GM23338 (cell line): ENCODE measurements at regions not wholly inside any gene's neighbourhood (a gene's known extent, or its start where the extent isn't known, plus 50 kb on each side); places are given as distances from the start of the nearest gene placed in this dataset.
A peak's percentile ranks its signal among the peaks of the same experiment; 100 is the strongest.

ENCODE experiments used
- ATAC-seq: fragments of 200-7000 bp; cut with Tn5 transposase; 3 replicates; pipeline ENCODE4 v1.9.1; 2020
- DNase-seq: peaks from one replicate; pipeline ENCODE4 v3.0.0-alpha.2; 2015; ENCODE audit warnings: low spot score
- H2AFZ ChIP-seq: fragments of 200-600 bp; sonication (generic); 2 replicates; pipeline ENCODE4 v1.8.0; 2016; ENCODE audit warnings: antibody characterized with exemption, mild to moderate bottlenecking, moderate library complexity
- H3F3A ChIP-seq: fragments of 200-600 bp; sonication (generic); replicated peaks from 2 replicates; pipeline ENCODE4 v1.8.0; 2017; ENCODE audit warnings: antibody characterized with exemption, mixed run types, low read depth
- H3K27ac ChIP-seq: fragments of 200-600 bp; sonication (generic); 2 replicates; pipeline ENCODE4 v1.6.1; 2016; ENCODE audit warnings: low read depth
- H3K27me3 ChIP-seq: fragments of 200-600 bp; sonication (generic); 2 replicates; pipeline ENCODE4 v1.8.0; 2016; ENCODE audit warnings: mild to moderate bottlenecking, mixed run types, moderate library complexity; ENCODE audit not compliant: insufficient read depth
- H3K36me3 ChIP-seq: fragments of 200-600 bp; sonication (generic); 2 replicates; pipeline ENCODE4 v1.8.0; 2016; ENCODE audit warnings: mild to moderate bottlenecking; ENCODE audit not compliant: insufficient read depth
- H3K4me1 ChIP-seq: fragments of 200-600 bp; sonication (generic); 2 replicates; pipeline ENCODE4 v1.8.0; 2016; ENCODE audit warnings: mild to moderate bottlenecking, moderate library complexity; ENCODE audit not compliant: insufficient read depth
- H3K4me2 ChIP-seq: fragments of 200-600 bp; sonication (generic); 2 replicates; pipeline ENCODE4 v1.7.1; 2017; ENCODE audit warnings: mixed run types
- H3K4me3 ChIP-seq: fragments of 200-600 bp; sonication (generic); 2 replicates; pipeline ENCODE4 v1.6.1; 2016; ENCODE audit warnings: mixed run types
- H3K79me2 ChIP-seq: fragments of 200-600 bp; sonication (generic); replicated peaks from 2 replicates; pipeline ENCODE4 v1.8.0; 2017; ENCODE audit warnings: mild to moderate bottlenecking; ENCODE audit not compliant: insufficient read depth
- H3K9me2 ChIP-seq: fragments of 200-600 bp; sonication (generic); 2 replicates; pipeline ENCODE4 v1.8.0; 2017; ENCODE audit not compliant: insufficient read depth
- H4K20me1 ChIP-seq: fragments of 200-600 bp; sonication (generic); replicated peaks from 2 replicates; pipeline ENCODE4 v1.8.0; 2017; ENCODE audit warnings: mild to moderate bottlenecking; ENCODE audit not compliant: insufficient read depth
- H3K27ac Mint-ChIP-seq: 2 replicates; pipeline ENCODE4 v1.8.0; 2020; ENCODE audit warnings: inconsistent platforms, mild to moderate bottlenecking, moderate library complexity, mixed read lengths
- H3K27me3 Mint-ChIP-seq: 3 replicates; pipeline ENCODE4 v1.8.0; 2022; ENCODE audit warnings: low read depth, mild to moderate bottlenecking, moderate library complexity, mixed read lengths, inconsistent platforms; ENCODE audit not compliant: insufficient read depth, poor library complexity
- H3K36me3 Mint-ChIP-seq: 3 replicates; pipeline ENCODE4 v1.8.0; 2021; ENCODE audit warnings: low read depth, mild to moderate bottlenecking, inconsistent platforms, moderate library complexity, mixed read lengths
- H3K4me1 Mint-ChIP-seq: 3 replicates; pipeline ENCODE4 v1.8.0; 2020; ENCODE audit warnings: mild to moderate bottlenecking, inconsistent platforms, mixed read lengths
- H3K4me3 Mint-ChIP-seq: 3 replicates; pipeline ENCODE4 v1.8.0; 2021; ENCODE audit warnings: moderate library complexity, mild to moderate bottlenecking, inconsistent platforms, mixed read lengths
- H3K9me3 Mint-ChIP-seq: 3 replicates; pipeline ENCODE4 v1.8.0; 2020; ENCODE audit warnings: moderate library complexity, mild to moderate bottlenecking, inconsistent platforms, mixed read lengths
- CREB1 ChIP-seq: fragments of 250-450 bp; sonication (Bioruptor Pico); IDR thresholded peaks from 2 replicates; pipeline ENCODE4 v1.5.0; 2020; ENCODE audit warnings: low read depth, mild to moderate bottlenecking, moderate library complexity
- EZH2 ChIP-seq: fragments of 200-600 bp; sonication (generic); IDR thresholded peaks from one replicate; pipeline ENCODE4 v1.8.0; 2017; ENCODE audit warnings: antibody characterized with exemption, mild to moderate bottlenecking, low read depth; ENCODE audit not compliant: unreplicated experiment
- EZH2phosphoT487 ChIP-seq: fragments of 200-600 bp; sonication (generic); IDR thresholded peaks from one replicate; pipeline ENCODE4 v1.8.1; 2018; ENCODE audit warnings: antibody characterized with exemption; ENCODE audit not compliant: unreplicated experiment
- JUNB ChIP-seq: IDR thresholded peaks from one replicate; pipeline ENCODE4 v1.6.1; 2016; ENCODE audit warnings: antibody characterized with exemption; ENCODE audit not compliant: unreplicated experiment
- NANOG ChIP-seq: IDR thresholded peaks from 2 replicates; pipeline ENCODE4 v1.6.1; 2016; ENCODE audit warnings: antibody characterized with exemption, borderline replicate concordance
- POLR2AphosphoS5 ChIP-seq: IDR thresholded peaks from 2 replicates; pipeline ENCODE4 v1.6.1; 2016; ENCODE audit warnings: antibody characterized with exemption, low read depth
- STAT1 ChIP-seq: IDR thresholded peaks from one replicate; pipeline ENCODE4 v1.6.1; 2016; ENCODE audit warnings: antibody characterized with exemption; ENCODE audit not compliant: unreplicated experiment
- ZNF114 ChIP-seq: fragments of 250-450 bp; sonication (Bioruptor Pico); IDR thresholded peaks from 2 replicates; pipeline ENCODE4 v1.5.0; 2020; ENCODE audit warnings: mild to moderate bottlenecking, moderate library complexity
- ZNF331 ChIP-seq: fragments of 250-450 bp; sonication (Bioruptor Pico); IDR thresholded peaks from 2 replicates; pipeline ENCODE4 v1.5.0; 2020; ENCODE audit warnings: low read depth, mild to moderate bottlenecking, moderate library complexity
- TF ChIP-seq, protein P1 (sequence below): IDR thresholded peaks from 2 replicates; pipeline ENCODE4 v1.6.1; 2016; ENCODE audit warnings: antibody characterized with exemption
- TF ChIP-seq, protein P2 (sequence below): fragments of 250-450 bp; sonication (Bioruptor Pico); IDR thresholded peaks from 2 replicates; pipeline ENCODE4 v1.5.0; 2020; ENCODE audit warnings: mild to moderate bottlenecking, moderate library complexity
- TF ChIP-seq, protein P3 (sequence below), 2 experiments: fragments of 200-600 bp in 1 of 2; sonication (generic) in 1 of 2; conservative IDR thresholded peaks; 2 replicates each; pipeline versions ENCODE4 v1.5.1 to v1.6.1; 2016 to 2017; ENCODE audit warnings: antibody characterized with exemption in 2 of 2, low read depth in 2 of 2, mild to moderate bottlenecking in 2 of 2, moderate library complexity in 1 of 2
- TF ChIP-seq, protein P4 (sequence below): IDR thresholded peaks from one replicate; pipeline ENCODE4 v1.6.1; 2018; ENCODE audit warnings: antibody characterized with exemption; ENCODE audit not compliant: unreplicated experiment

DNA sequence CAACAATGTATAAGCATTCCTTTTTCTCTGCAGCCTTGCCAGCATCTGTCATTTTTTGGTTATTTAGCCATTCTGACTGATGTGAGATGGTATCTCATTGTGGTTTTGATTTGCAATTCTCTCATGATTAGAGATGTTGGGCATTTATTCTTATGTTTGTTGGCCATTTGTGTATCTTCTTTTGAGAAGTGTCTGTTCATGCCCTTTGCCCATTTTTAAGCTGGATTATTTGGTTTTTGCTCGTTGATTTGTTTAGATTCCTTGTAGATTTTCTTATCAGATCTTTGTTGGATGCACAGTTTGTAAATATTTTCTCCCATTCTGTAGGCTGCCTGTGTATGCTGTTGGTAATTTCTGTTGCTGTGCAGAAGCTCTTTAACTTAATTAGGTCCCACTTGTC is 259.6 kb upstream of the SESN3 start (continued):
- TF ChIP-seq, protein P1, sequence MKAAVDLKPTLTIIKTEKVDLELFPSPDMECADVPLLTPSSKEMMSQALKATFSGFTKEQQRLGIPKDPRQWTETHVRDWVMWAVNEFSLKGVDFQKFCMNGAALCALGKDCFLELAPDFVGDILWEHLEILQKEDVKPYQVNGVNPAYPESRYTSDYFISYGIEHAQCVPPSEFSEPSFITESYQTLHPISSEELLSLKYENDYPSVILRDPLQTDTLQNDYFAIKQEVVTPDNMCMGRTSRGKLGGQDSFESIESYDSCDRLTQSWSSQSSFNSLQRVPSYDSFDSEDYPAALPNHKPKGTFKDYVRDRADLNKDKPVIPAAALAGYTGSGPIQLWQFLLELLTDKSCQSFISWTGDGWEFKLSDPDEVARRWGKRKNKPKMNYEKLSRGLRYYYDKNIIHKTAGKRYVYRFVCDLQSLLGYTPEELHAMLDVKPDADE: no peak
- TF ChIP-seq STAT1: no peak

DNA sequence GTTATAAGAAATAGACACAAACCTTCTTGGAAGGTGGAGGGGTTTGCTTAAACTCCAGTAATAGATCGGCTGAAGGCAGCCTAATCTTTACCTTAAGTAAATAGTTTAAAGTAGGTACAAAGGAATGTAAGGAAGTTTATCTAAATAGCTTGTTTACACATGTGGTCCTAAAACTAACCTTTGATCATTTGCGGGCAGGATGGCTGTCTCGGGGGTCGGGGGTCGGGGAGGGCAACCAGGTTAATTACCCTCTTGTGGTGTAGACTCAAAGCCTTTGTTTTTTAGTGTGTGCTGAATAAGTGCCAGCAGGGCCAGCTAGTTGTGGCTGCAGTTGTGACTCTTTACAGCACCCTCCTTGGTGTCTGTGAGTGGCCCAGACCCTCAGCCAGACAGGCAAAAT is 256.9 kb upstream of the SESN3 start:
- H3K4me3 ChIP-seq: no peak overlapping the region
- peaks cover 10% of the 10 kb centered on the region for H3K36me3 Mint-ChIP-seq
- 0 out of 2 replicates have a peak overlapping the region, but pooled peaks have one; percentile 53 for H3K4me2 ChIP-seq
- no peak for TF ChIP-seq ZNF114 (CRISPR knock-in tag)
- no peak for TF ChIP-seq STAT1
- TF ChIP-seq NANOG: no peak
- no peak for TF ChIP-seq POLR2AphosphoS5
- TF ChIP-seq EZH2phosphoT487: no peak
- TF ChIP-seq, protein P2, sequence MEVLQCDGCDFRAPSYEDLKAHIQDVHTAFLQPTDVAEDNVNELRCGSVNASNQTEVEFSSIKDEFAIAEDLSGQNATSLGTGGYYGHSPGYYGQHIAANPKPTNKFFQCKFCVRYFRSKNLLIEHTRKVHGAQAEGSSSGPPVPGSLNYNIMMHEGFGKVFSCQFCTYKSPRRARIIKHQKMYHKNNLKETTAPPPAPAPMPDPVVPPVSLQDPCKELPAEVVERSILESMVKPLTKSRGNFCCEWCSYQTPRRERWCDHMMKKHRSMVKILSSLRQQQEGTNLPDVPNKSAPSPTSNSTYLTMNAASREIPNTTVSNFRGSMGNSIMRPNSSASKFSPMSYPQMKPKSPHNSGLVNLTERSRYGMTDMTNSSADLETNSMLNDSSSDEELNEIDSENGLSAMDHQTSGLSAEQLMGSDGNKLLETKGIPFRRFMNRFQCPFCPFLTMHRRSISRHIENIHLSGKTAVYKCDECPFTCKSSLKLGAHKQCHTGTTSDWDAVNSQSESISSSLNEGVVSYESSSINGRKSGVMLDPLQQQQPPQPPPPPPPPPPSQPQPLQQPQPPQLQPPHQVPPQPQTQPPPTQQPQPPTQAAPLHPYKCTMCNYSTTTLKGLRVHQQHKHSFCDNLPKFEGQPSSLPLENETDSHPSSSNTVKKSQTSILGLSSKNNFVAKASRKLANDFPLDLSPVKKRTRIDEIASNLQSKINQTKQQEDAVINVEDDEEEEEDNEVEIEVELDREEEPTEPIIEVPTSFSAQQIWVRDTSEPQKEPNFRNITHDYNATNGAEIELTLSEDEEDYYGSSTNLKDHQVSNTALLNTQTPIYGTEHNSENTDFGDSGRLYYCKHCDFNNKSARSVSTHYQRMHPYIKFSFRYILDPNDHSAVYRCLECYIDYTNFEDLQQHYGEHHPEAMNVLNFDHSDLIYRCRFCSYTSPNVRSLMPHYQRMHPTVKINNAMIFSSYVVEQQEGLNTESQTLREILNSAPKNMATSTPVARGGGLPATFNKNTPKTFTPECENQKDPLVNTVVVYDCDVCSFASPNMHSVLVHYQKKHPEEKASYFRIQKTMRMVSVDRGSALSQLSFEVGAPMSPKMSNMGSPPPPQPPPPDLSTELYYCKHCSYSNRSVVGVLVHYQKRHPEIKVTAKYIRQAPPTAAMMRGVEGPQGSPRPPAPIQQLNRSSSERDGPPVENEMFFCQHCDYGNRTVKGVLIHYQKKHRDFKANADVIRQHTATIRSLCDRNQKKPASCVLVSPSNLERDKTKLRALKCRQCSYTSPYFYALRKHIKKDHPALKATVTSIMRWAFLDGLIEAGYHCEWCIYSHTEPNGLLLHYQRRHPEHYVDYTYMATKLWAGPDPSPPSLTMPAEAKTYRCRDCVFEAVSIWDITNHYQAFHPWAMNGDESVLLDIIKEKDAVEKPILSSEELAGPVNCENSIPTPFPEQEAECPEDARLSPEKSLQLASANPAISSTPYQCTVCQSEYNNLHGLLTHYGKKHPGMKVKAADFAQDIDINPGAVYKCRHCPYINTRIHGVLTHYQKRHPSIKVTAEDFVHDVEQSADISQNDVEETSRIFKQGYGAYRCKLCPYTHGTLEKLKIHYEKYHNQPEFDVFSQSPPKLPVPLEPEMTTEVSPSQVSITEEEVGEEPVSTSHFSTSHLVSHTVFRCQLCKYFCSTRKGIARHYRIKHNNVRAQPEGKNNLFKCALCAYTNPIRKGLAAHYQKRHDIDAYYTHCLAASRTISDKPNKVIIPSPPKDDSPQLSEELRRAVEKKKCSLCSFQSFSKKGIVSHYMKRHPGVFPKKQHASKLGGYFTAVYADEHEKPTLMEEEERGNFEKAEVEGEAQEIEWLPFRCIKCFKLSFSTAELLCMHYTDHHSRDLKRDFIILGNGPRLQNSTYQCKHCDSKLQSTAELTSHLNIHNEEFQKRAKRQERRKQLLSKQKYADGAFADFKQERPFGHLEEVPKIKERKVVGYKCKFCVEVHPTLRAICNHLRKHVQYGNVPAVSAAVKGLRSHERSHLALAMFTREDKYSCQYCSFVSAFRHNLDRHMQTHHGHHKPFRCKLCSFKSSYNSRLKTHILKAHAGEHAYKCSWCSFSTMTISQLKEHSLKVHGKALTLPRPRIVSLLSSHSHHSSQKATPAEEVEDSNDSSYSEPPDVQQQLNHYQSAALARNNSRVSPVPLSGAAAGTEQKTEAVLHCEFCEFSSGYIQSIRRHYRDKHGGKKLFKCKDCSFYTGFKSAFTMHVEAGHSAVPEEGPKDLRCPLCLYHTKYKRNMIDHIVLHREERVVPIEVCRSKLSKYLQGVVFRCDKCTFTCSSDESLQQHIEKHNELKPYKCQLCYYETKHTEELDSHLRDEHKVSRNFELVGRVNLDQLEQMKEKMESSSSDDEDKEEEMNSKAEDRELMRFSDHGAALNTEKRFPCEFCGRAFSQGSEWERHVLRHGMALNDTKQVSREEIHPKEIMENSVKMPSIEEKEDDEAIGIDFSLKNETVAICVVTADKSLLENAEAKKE (CRISPR knock-in tag): no peak
- no peak for TF ChIP-seq CREB1 (CRISPR knock-in tag)
- TF ChIP-seq EZH2: no peak
- TF ChIP-seq, protein P3, sequence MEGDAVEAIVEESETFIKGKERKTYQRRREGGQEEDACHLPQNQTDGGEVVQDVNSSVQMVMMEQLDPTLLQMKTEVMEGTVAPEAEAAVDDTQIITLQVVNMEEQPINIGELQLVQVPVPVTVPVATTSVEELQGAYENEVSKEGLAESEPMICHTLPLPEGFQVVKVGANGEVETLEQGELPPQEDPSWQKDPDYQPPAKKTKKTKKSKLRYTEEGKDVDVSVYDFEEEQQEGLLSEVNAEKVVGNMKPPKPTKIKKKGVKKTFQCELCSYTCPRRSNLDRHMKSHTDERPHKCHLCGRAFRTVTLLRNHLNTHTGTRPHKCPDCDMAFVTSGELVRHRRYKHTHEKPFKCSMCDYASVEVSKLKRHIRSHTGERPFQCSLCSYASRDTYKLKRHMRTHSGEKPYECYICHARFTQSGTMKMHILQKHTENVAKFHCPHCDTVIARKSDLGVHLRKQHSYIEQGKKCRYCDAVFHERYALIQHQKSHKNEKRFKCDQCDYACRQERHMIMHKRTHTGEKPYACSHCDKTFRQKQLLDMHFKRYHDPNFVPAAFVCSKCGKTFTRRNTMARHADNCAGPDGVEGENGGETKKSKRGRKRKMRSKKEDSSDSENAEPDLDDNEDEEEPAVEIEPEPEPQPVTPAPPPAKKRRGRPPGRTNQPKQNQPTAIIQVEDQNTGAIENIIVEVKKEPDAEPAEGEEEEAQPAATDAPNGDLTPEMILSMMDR (conservative IDR thresholded peaks at IDR 0.05; ENCODE audit: low read depth in 2 of 2): no peak
- TF ChIP-seq ZNF331 (CRISPR knock-in tag): no peak
- TF ChIP-seq, protein P4, sequence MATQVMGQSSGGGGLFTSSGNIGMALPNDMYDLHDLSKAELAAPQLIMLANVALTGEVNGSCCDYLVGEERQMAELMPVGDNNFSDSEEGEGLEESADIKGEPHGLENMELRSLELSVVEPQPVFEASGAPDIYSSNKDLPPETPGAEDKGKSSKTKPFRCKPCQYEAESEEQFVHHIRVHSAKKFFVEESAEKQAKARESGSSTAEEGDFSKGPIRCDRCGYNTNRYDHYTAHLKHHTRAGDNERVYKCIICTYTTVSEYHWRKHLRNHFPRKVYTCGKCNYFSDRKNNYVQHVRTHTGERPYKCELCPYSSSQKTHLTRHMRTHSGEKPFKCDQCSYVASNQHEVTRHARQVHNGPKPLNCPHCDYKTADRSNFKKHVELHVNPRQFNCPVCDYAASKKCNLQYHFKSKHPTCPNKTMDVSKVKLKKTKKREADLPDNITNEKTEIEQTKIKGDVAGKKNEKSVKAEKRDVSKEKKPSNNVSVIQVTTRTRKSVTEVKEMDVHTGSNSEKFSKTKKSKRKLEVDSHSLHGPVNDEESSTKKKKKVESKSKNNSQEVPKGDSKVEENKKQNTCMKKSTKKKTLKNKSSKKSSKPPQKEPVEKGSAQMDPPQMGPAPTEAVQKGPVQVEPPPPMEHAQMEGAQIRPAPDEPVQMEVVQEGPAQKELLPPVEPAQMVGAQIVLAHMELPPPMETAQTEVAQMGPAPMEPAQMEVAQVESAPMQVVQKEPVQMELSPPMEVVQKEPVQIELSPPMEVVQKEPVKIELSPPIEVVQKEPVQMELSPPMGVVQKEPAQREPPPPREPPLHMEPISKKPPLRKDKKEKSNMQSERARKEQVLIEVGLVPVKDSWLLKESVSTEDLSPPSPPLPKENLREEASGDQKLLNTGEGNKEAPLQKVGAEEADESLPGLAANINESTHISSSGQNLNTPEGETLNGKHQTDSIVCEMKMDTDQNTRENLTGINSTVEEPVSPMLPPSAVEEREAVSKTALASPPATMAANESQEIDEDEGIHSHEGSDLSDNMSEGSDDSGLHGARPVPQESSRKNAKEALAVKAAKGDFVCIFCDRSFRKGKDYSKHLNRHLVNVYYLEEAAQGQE: no peak
- TF ChIP-seq JUNB: no peak

More for the DNA sequence above, 256.9 kb upstream of the SESN3 start:
- no peaks in the 10 kb centered on the region for H3K27me3 ChIP-seq
- no peaks in the 10 kb centered on the region for H3F3A ChIP-seq
- Mint-ChIP-seq H3K27ac (no peak overlapping the region), H3K27me3 (peaks cover 2% of the 10 kb centered on the region), H3K4me1 (peaks cover 9% of the 10 kb centered on the region; the same call in 2 of the 3 replicates), H3K4me3 (no peak overlapping the region), H3K9me3 (peaks cover 16% of the 10 kb centered on the region)
- no peaks in the 10 kb centered on the region for H3K79me2 ChIP-seq
- H3K9me2 ChIP-seq: 0 out of 2 replicates have a peak, but pooled peaks cover 4% of the 10 kb centered on the region
- no peaks in the 10 kb centered on the region for H3K36me3 ChIP-seq
- H4K20me1 ChIP-seq: no peaks in the 10 kb centered on the region
- peak; percentile 49 for ATAC-seq
- no peak overlapping the region for H3K27ac ChIP-seq
- DNase-seq: no peak
- H2AFZ ChIP-seq: peak overlapping the region; percentile 76; the same call in 1 of the 2 replicates
- peaks cover 7% of the 10 kb centered on the region; the same call in 1 of the 2 replicates for H3K4me1 ChIP-seq
